ENCODE measurements at regions not wholly inside any gene's neighbourhood (a gene's known extent, or its start where the extent isn't known, plus 50 kb on each side); places are given as distances from the start of the nearest gene placed in this dataset.

DNA sequence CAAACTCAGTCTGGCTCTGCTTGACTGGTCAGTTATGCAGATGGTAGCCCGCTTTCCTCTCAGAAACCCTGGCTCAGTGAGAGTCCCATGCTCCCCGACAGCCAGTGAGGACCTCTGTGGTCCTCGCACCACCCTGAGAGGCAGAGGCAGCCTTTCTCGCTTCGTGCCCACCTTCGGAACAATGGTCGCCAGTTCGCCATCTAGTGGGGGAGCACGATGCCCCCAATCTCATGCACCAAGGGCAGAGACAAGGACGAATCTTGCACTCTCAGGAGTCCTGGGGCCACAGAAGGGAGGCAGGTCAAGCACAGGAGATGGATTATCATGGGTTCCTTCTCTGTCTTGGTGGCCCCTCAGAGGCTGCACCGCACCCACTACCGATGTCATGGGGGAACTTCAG is 75.2 kb downstream of the RHCG start:
- DNase-seq, result no peak

DNA sequence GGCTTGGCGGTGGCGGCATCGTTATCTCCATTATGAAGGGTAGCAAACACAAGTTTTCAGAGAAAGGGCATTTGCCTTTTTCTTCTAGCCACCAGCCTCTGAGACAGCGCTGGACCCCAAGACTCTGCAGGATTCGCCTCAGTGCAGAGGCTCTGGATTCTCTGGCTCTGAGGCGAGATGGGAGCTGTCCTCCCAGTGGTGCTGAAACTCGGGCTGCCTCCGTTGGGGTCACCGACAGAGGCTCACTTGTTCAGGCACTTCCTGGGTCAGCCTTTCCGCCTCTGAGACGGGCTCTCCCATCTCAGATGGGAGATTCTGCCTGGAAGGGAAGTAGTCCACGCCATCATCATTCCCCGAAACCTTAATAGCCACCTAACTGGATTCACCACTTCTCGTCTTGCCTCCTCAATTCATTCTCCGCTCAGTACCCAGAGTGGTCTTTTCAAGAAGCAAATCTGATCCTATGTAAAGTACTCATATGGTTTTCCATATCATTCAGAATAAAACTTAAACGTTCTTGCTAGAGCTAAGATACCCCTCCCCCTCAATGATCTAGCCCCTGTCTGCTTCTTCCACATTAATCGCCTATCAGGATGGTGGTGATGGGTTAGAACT is 76.9 kb downstream of the RHCG start:
- peak; percentile 34 for DNase-seq

DNA sequence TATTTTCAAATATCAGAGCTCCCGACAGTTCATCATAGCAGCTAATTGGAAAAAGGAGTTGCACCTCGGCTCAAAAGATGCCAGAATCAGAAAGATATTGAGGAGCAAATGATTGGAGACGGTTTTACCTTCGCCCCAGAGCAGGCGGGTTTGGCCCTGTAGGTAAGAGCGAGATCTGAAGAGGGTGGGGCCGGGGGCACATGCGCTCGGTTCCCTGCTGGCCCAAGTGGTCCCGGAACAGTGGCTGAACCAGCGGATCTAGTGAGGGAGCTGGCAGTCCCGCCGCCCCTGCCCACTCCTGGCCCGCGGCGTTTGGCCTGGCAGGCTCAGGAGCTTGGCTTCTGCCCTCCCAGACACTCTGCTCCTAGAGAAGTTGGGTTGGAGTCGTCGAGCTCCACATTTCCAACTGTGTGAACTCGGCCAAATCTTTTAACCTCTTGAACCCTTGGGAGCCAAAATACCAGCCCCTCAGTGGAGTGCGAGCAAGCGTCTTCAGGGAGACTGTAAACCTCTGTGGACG is 79.1 kb downstream of the RHCG start:
- no peak for DNase-seq

DNA sequence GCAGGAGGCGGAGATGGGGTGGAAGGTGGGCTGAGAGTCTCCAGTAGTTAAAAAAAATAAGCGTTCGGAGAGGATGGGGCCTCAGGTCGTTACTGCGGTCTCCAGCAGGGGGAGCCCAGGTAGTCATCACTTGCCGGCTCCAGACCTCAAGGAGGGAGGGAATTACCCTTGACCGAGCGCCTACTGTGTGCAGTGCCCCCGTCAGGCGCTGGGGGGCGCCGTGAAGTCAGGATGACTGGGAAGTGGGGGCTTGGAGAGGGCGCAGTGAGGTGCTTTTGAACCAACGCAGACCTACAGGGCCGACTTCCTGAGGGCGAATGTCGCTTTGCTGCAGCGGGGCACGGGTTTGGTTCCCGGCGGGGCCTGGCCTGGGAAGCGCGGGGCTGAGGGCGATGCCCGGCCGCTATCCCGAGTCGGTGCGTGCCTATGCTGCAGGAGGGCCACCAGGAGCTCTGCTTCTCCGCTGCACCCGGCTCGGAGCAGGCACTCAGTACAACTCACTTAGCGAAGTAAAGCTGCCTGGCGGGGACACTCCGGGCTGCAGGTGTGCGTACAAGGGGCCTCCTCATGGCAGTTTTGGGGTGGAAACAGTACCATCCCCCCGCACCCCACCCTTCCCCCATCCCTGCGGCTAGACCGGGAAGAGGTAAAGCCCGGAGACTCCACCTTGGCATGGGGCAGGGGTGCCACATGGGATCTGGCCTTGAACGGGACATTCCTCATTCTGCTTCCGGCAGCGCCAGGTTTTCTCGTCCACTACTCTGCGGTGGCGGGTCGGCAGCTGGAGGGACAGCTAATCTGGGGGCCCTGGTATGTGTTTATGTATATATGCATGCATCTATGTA is 79.8 kb downstream of the RHCG start:
- peak; percentile 77 for DNase-seq

DNA sequence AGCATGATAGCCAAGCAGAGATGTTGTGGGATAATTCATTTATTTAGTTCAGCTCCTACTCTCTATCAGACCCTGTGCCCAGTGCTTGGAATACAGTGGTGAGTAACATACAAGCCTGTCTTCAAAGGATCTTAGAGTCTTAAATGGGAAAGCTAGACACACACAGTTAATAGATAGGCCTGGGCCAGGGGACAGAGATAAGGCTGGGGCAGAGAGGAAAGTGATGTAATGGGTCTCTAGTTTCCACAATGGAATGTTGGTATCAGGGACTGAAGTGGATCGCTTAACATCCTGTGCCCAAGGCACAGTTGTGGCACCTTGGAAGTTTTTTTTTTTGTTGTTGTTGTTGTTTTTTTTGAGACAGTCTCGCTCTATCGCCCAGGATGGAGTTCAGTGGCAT is 79.9 kb upstream of the POLG start:
- DNase-seq, result no peak

DNA sequence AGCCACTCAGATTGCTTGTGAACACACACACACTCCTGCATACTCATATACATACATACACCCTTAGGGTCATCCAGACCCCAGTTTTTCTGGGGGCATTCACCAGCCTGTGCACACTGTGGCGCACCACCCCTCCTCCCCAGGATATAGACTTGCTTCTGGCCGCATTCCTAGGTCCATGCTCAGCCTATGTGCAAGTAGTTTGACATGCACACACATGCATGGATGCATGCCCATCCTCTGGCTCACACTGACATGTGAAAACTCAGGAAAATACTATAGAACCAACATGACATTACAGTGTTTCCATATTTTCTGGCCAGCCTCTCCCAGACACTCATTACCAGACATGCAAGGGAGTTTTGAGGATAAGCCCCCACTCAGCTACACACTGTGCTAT is 79.3 kb upstream of the POLG start:
- no peak for DNase-seq

DNA sequence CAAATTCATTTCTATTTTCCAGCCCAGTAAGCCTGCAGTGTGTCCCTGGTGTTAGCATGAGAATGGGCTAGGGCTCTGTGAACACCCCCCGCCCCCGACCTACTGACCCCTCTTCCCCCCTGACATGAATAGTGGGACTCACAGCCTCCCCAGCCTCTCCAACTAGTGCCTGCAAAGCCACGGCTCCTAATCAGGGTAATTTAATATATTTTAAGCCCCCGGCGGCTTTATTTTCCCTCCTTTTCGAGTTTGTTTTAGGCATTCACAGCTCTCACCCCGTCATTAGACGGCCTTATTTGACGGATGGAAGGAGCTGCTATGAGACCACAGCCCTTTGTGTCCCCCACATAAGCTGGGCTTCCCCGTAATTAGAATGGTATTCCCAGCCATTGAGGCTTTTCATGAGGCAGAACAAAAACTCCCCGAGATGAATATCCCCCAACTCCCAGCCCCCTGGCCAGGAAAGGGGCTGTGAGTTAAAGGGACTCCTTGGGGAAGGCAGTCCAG is 78.3 kb upstream of the POLG start:
- no peak for DNase-seq

DNA sequence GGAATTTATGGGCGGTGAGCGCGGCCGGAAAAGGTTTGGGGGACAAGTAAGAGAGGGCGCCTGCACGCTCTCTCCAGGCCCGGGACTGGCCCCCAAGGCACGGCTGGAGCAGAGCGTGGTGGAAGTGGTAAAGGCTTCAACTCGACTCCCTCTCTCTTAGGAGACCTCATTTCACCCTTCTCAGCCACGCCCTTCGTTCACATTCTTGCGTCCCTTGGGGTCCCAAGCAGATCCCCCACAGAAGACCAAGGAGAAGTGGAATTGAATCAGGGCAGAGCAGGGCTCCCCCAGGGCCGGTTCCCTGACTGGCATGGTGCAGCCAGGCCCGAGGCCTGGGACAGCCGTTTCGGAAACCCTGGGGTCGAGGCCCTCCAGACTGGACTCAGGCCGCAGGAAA is 75.4 kb upstream of the POLG start:
- DNase-seq, result no peak

DNA sequence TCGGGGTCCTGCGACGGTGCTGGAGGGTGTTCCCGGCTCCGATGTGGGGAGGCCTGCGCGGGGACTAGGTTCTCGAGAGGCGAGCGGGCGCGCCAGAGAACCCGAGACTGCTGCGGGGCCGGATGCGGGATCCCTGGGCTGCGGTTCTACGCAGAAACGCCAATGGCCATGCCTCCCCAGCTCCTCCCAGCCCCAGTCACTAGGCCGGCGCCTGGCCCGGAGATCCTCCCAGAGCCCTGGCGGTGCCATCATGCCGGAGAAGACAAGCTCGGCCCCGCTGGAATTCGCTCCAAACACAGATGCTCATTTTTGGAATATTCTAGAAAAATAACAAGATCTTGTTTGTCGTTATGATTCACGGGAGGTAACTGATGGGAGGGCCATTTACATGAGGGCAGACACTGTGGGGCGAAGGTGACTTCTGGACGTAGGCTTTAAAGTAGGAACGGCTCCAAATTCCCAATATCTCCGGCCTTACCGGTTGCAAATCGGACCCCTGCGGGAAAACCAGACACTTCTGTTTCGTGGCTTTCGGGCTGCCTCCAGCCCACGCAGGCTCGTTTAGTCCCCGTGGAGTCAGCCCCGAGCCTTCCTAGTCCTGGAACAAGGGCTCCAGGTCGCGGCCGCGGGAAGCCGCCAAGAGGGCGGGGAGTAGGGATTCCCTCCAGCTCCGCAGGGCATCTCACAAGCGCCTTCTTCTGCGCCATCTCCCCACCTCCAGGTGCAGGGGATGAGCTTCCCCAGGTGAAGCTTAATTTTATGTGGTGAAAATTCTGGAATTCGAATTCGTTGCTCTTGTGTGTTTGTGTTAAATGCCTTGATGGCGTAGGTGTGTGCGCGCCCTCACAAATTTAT is 74.8 kb upstream of the POLG start:
- no peak for DNase-seq

DNA sequence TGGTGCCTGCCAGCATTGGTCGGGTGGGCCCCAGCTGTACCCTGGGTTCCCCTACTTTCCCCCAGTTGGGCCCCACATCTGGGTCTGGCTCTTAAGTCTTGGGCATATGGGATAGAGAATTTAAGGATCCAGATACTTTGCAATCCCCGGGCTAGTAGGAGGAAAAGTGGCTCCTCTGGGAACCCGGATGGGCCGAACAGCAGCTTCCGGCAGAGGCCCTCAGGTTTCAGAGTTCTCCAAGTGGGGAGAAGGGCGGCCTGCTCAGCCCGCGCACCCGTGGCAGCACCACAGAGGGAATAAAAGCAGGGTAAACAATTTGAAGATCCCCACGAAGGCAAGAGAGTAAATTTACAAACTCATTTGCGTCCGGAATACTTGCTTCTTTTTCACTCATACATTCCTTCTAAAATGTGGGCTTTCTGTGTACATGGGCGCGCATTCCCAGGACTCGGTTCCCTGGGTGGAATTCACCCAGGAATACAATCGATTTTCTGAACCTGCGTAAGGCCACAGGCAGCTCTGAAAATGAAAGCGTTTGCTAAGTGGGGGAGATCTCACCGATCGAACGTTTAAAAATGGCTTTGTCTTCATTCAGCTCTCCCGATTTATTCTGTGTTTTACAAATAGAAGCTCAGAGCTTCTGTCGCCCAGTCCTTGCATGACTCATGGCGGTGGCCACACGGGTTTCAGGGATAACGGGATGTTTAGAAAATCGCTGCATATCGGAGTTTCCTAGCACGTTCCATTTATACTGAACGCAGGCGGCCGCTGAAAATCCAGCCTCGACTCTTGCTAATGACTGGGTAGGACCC is 74.0 kb upstream of the POLG start:
- no peak for DNase-seq

DNA sequence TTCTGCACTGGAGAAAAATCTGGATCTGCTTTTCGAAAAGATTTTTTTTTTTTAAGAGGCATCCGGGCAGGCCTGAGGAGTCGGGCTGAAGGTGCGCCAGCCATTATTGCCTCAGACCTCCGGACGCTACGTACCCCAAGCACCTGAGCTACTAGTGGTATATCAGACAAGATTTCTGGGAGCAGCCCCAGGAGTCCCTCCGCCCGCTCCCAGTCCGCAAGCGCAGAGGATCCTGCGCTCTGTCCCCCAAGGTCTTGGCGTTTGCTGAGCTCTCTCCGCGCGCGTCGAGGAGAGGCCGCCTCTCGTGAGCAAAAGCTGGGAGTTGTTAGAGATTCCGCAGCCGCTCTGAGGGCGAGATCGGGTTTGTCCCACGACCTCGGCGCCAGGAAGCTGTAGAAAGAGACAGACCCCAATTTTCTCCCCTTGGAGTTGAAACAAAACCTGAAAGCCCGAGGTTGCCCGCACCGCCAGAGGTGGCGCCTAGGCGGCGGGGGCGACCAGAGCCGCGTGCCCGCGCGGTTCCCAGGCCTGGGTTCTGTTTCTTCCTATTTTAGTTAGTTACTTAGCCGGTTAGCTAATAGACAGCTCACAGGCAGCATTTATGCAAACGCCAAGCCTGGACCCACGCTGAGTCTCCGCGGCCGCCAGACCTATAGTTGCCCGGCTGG is 72.5 kb upstream of the POLG start:
- DNase-seq, result peak; percentile 47

DNA sequence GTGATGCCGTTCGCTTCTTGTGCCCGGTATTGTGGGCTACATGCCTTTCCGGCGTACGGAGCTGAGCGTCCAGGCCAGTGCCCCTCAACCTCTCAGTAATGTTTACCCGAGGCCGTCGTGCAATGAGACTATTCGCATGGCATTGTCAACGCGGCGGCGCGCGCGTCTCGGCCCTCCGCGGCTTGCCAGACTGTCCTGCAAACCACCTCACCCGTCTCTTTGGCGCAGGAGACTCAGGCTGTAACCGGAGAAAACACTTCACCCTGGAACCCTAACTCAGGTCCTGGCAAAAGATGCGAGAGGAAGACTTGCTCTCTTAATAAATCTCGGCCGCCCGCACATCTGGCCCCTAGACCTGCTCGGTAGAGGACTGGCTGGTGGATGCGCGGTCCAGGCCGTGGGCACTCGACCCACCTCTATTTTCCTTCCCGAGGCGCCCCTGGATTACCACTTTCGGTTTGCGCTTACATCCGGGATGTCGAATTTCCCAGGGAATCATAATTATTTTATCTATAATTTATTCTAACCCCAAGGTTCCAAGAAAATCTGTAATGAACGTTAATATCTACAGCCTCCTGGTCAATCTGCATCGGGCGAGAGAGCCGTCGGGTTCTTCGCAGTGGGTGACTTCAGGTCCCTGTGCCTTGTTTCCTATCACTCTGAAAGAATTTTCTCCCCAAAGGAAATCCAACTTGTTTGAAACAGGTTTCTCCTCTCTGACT is 71.8 kb upstream of the POLG start:
- DNase-seq, result no peak

DNA sequence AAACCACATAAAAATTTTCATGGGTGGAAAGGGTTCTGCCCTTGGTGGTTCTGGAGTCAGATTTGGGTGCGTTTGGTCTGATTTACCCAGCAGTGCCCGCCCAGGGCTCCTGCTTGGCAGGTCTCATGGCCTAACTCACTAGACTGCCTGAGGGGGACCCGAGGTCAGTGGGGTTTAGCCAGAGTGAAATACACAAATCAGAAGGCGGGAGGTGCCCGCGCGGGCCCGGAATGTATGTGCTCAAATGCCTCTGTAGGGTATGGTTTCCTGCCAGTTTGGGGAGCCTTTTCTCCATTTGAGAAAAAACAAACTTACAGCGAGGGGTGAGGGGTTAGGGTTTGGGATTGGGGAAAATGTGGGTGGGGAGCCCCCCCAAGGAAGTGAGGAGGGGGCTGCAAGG is 70.9 kb upstream of the POLG start:
- no peak for DNase-seq

DNA sequence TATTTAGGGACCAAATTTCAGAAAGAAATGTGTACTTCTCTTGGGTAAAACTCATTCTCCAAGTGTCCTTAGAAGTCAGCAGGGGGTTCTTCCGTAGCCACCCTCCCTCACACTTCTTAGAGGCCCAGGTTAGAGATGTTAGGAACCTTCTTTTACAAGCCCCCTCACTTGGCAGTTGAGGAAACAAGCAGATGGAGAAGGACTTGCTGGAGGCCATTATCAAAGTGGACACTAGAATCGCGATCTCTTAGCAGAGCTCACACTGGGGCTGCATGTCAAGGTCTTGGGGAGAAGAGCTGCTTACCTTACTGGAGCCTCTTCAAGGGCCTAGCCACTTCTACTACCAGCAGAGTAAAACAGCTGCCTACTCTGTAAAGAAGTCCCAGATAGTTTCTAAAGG is 69.4 kb upstream of the POLG start:
- no peak for DNase-seq

DNA sequence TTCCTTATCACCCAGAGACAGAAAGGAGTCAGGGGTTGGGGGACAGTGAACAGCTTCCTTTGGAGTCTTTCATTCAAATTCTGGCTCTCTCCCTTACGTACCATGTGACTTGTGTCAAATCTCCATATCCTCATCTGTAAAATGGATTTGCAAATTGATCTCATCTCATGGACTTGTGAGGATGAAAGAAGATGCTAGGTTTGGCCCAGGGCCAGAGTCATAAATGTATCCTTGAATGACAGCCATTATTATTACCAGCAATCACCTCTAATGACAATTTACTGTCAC is 67.8 kb upstream of the POLG start:
- DNase-seq, result no peak

DNA sequence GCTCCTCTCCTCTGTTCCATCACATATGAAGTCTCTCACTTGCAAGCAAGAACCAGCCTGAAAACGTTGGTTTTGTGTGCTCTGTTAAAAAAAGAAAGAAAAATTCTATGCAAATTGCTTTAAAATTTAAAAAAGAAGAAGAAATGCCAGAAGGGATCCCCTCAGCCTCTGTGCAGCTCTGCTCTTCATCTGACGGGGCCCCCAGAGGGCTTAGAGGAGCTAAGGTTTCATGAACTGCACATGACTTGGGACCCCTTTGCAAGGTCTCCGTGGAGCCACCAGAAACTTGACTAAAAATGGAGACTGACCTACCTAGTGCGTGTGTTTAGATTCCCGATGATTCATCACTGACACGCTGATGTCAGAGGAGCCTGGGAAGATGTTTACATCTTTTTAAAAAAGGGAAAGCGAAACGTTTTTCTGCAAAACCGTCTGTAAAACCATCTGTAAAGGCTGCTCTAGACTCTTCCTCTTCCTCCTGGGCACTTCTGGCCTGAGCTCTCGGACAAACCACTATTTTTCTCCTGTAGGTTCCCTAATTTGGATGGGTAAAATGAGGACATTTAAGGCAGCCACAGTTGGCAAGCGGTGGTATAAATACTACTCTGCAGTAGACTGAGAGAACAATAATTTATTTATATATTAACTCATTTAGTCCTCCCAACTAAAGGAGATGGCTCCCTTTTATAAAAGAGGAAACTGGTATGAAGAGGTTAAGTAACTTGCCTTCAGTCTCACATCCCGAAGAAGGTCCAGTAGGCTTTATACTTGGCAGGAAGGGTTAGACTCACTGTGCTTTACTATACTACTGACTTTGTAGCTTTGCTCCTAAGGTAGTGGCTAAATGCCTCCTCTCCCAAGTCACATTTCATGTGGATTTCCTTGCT is 67.2 kb upstream of the POLG start:
- peak; percentile 84 for DNase-seq

DNA sequence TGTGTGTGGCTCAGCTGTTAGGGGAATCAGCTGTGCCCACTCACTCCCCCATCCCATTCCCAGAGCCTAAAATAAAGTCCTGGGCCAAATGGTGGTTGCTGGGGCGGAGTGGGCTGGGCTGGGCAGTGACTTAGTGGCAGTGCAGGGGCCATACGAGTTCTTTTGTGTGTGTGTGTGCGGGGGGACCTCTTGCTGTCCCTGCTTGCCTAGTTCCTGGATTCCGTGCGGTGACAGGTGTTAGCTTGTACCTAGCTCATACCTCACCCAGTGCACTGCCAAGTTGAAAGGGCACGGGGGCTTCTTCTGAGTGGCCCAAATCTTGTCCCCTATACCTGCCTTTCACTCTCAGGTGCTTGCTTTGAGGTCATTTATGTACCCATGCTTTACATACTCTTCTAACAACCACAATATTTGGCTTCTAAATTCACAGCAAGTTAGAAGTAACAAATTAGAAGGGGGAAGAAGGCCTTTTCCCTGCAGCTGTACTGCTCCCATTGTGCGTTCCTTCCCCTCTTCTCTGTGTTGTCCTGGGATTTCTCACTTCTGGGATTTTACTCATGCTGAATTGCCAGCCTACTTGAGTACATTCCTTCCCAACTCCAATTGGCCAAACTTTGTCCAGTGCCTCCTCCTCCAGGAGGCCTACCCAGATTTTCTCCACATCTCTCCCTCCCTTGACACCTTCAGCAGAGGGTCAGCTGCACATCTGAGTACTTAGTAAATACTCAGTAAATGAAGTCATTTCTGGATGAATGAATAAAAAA is 66.3 kb upstream of the POLG start:
- DNase-seq, result no peak

DNA sequence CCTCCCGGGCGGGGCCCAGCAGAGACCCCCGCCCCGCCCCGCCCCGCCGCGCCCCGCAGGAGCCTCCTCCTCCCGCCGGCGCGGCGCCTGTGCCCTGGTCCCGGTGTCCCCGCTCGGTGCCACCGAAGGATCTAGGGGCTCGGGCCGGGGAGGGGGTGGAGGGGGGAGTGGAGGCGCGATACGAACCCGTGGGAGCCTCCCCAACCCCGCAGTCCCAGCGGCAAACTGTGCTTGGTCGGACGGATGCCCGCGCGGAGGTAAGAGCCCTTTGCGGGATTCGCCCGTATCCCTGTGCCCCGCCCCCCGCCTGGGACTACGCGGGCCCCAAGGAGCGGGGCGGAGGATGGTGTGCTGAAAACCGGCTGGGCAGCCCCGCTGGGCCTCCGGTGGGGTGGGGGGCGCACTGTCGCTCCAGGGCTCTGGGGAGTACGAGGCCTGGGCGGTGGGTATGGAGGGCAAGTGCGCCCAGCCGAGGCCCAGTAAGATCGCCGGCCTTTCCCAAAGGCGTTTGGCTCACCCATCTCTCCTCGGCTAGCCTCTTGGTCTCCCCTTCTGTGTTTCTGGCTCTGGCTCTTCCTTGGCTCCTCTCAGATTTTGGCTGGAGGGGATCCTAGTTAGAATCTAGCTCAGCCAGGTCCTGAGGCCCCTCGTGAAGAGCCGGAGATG is 65.6 kb upstream of the POLG start:
- no peak for DNase-seq

Measured in MV-4-11 (cell line).